WTC11 (cell line): ENCODE measurements at regions not wholly inside any gene's neighbourhood (a gene's known extent, or its start where the extent isn't known, plus 50 kb on each side); places are given as distances from the start of the nearest gene placed in this dataset.

Source experiments
- CREB1 ChIP-seq: sonication (generic); formaldehyde crosslinking; IDR thresholded peaks from 2 replicates; pipeline ENCODE4 v1.8.0; 2023; ENCODE audit warnings: mild to moderate bottlenecking, missing genetic modification reagents
- ELF4 ChIP-seq: sonication (generic); formaldehyde crosslinking; IDR thresholded peaks from 2 replicates; pipeline ENCODE4 v1.8.1; 2022; ENCODE audit warnings: low read depth, mild to moderate bottlenecking, moderate library complexity, missing genetic modification reagents
- ESRRA ChIP-seq: sonication (generic); formaldehyde crosslinking; IDR thresholded peaks from 2 replicates; pipeline ENCODE4 v1.8.1; 2022; ENCODE audit warnings: mild to moderate bottlenecking, missing genetic modification reagents, borderline replicate concordance
- NR2C2 ChIP-seq: sonication (generic); formaldehyde crosslinking; IDR thresholded peaks from 2 replicates; pipeline ENCODE4 v1.8.0; 2022; ENCODE audit warnings: mild to moderate bottlenecking, missing genetic modification reagents
- SMAD3 ChIP-seq: sonication (generic); formaldehyde crosslinking; IDR thresholded peaks from 2 replicates; pipeline ENCODE4 v1.8.0; 2022; ENCODE audit warnings: missing genetic modification reagents, mild to moderate bottlenecking, borderline replicate concordance
- SP1 ChIP-seq: sonication (generic); formaldehyde crosslinking; conservative IDR thresholded peaks from 2 replicates; pipeline ENCODE4 v1.8.1; 2022; ENCODE audit warnings: missing genetic modification reagents
- TF ChIP-seq, protein P1 (sequence below): fragments of 200-600 bp; IDR thresholded peaks from 2 replicates; pipeline ENCODE4 v1.8.0; 2022; ENCODE audit warnings: antibody characterized with exemption
- TF ChIP-seq, protein P2 (sequence below): sonication (generic); formaldehyde crosslinking; IDR thresholded peaks from 2 replicates; pipeline ENCODE4 v1.8.0; 2022; ENCODE audit warnings: mild to moderate bottlenecking, missing genetic modification reagents
- TF ChIP-seq, protein P3 (sequence below): sonication (generic); formaldehyde crosslinking; IDR thresholded peaks from 2 replicates; pipeline ENCODE4 v1.8.1; 2023; ENCODE audit warnings: mild to moderate bottlenecking, moderate library complexity, missing genetic modification reagents
- TF ChIP-seq, protein P4 (sequence below): sonication (generic); formaldehyde crosslinking; IDR thresholded peaks from 2 replicates; pipeline ENCODE4 v1.8.1; 2023; ENCODE audit warnings: mild to moderate bottlenecking, missing genetic modification reagents, moderate library complexity
- TF ChIP-seq, protein P5 (sequence below): sonication (generic); formaldehyde crosslinking; IDR thresholded peaks from 2 replicates; pipeline ENCODE4 v1.8.1; 2023; ENCODE audit warnings: mild to moderate bottlenecking, missing genetic modification reagents

- no peak for TF ChIP-seq NR2C2 (CRISPR knock-in tag)
- no peak for TF ChIP-seq ELF4
- TF ChIP-seq SMAD3 (CRISPR knock-in tag) = no peak
- TF ChIP-seq, protein P1, sequence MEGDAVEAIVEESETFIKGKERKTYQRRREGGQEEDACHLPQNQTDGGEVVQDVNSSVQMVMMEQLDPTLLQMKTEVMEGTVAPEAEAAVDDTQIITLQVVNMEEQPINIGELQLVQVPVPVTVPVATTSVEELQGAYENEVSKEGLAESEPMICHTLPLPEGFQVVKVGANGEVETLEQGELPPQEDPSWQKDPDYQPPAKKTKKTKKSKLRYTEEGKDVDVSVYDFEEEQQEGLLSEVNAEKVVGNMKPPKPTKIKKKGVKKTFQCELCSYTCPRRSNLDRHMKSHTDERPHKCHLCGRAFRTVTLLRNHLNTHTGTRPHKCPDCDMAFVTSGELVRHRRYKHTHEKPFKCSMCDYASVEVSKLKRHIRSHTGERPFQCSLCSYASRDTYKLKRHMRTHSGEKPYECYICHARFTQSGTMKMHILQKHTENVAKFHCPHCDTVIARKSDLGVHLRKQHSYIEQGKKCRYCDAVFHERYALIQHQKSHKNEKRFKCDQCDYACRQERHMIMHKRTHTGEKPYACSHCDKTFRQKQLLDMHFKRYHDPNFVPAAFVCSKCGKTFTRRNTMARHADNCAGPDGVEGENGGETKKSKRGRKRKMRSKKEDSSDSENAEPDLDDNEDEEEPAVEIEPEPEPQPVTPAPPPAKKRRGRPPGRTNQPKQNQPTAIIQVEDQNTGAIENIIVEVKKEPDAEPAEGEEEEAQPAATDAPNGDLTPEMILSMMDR = no peak
- no peak for TF ChIP-seq CREB1 (CRISPR knock-in tag)
- no peak for TF ChIP-seq SP1
- TF ChIP-seq, protein P2, sequence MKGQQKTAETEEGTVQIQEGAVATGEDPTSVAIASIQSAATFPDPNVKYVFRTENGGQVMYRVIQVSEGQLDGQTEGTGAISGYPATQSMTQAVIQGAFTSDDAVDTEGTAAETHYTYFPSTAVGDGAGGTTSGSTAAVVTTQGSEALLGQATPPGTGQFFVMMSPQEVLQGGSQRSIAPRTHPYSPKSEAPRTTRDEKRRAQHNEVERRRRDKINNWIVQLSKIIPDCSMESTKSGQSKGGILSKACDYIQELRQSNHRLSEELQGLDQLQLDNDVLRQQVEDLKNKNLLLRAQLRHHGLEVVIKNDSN (CRISPR knock-in tag) = no peak
- TF ChIP-seq, protein P3, sequence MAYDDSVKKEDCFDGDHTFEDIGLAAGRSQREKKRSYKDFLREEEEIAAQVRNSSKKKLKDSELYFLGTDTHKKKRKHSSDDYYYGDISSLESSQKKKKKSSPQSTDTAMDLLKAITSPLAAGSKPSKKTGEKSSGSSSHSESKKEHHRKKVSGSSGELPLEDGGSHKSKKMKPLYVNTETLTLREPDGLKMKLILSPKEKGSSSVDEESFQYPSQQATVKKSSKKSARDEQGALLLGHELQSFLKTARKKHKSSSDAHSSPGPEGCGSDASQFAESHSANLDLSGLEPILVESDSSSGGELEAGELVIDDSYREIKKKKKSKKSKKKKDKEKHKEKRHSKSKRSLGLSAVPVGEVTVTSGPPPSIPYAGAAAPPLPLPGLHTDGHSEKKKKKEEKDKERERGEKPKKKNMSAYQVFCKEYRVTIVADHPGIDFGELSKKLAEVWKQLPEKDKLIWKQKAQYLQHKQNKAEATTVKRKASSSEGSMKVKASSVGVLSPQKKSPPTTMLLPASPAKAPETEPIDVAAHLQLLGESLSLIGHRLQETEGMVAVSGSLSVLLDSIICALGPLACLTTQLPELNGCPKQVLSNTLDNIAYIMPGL (CRISPR knock-in tag) = no peak
- TF ChIP-seq ESRRA (CRISPR knock-in tag) = no peak
- TF ChIP-seq, protein P4, sequence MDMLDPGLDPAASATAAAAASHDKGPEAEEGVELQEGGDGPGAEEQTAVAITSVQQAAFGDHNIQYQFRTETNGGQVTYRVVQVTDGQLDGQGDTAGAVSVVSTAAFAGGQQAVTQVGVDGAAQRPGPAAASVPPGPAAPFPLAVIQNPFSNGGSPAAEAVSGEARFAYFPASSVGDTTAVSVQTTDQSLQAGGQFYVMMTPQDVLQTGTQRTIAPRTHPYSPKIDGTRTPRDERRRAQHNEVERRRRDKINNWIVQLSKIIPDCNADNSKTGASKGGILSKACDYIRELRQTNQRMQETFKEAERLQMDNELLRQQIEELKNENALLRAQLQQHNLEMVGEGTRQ = no peak
- TF ChIP-seq, protein P5, sequence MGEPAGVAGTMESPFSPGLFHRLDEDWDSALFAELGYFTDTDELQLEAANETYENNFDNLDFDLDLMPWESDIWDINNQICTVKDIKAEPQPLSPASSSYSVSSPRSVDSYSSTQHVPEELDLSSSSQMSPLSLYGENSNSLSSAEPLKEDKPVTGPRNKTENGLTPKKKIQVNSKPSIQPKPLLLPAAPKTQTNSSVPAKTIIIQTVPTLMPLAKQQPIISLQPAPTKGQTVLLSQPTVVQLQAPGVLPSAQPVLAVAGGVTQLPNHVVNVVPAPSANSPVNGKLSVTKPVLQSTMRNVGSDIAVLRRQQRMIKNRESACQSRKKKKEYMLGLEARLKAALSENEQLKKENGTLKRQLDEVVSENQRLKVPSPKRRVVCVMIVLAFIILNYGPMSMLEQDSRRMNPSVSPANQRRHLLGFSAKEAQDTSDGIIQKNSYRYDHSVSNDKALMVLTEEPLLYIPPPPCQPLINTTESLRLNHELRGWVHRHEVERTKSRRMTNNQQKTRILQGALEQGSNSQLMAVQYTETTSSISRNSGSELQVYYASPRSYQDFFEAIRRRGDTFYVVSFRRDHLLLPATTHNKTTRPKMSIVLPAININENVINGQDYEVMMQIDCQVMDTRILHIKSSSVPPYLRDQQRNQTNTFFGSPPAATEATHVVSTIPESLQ (CRISPR knock-in tag) = no peak
These were observed 70.1 kb downstream of the ZNF641 start for GRCh38 chr12:48280572-48280971.
